ENCODE measurements at regions not wholly inside any gene's neighbourhood (a gene's known extent, or its start where the extent isn't known, plus 50 kb on each side); places are given as distances from the start of the nearest gene placed in this dataset.

- no peak for DNase-seq (ENCODE audit: low read depth in 3 of 3)
Measured at GRCh38 chr1:63198871-63199394, 123.4 kb upstream of the FOXD3 start.

GRCh38 chr1:63199706-63200335, 122.5 kb upstream of the FOXD3 start:
- no peak for DNase-seq (ENCODE audit: low read depth in 3 of 3)

GRCh38 chr1:63200676-63201075, 121.7 kb upstream of the FOXD3 start:
- DNase-seq (ENCODE audit: low read depth in 3 of 3) = no peak

DNA sequence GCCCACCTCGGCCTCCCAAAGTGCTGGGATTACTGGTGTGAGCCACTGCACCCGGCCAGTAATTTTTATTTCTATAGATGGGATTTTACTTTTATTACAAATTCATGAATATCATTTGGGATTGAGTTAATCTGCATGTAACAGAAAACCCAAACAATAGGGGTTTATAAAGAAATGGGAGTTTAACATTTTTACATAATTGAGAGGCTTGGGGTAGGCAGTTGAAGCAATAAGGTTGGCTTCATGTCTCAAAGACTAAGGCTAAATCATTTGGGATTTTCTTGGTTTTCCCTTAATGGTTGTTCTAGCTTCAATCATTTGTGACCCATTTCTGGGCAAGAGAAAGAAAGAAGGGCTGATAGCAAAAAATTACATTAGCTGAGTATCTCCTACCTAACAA, 118.7 kb upstream of the FOXD3 start:
- no peak for DNase-seq (ENCODE audit: low read depth in 3 of 3)

GRCh38 chr1:63205776-63206175, 116.6 kb upstream of the FOXD3 start:
- DNase-seq (ENCODE audit: low read depth in 3 of 3) = no peak

DNA sequence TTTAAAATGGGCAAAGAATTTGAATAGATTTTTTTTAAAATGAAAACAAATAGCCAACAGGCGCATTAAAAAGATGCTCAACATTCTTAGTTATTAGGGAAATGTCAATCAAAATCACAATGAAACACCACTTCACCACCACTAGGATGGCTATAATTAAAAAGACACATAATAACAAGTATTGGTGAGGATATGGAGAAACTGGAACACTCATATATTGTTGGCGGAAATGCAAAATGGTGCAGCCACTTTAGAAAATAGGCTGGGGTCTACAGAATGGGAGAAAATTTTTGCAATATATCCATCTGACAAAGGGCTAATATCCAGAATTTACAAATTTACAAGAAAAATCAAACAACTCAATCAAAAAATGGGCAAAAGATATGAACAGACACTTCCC, 107.8 kb upstream of the FOXD3 start:
- no peak for DNase-seq (ENCODE audit: low read depth in 3 of 3)

DNA sequence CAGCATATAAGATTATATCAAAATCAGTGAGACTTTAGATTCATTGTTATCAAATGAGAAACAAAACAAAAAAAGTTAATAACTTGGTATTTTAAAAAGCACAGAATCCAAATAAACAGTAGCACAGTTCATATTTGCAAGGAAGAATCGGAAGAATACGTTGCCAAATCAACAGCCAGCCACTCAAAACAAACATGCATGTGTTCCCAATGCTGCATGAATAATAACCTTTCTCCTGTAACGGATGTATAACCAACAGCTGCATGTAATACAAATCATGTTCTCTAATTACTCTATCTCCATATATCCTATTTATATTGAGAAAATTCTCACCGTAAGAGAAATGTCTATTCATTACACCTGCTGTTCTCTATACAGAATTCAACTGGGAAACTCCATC, 98.9 kb upstream of the FOXD3 start:
- DNase-seq (ENCODE audit: low read depth in 3 of 3) = no peak

DNA sequence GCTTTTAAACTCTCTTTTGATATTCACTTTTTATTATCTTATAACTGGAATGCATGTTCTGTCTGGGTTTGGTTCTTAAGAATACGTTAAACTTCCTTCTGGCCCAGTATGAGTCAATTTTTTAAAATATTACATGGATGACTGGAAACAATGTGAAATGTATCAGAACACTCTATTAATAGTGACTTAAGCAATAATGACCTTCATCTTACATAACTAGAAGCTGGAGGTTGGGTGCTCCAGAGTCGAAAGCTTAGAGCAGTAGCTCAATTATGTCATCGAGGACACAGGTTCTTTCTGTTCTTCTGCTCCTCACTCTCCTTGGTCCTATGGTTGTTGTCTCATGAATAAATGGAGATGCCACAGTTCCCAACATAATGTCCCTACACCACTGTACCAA, 91.6 kb upstream of the FOXD3 start:
- DNase-seq (ENCODE audit: low read depth in 3 of 3) = no peak

DNA sequence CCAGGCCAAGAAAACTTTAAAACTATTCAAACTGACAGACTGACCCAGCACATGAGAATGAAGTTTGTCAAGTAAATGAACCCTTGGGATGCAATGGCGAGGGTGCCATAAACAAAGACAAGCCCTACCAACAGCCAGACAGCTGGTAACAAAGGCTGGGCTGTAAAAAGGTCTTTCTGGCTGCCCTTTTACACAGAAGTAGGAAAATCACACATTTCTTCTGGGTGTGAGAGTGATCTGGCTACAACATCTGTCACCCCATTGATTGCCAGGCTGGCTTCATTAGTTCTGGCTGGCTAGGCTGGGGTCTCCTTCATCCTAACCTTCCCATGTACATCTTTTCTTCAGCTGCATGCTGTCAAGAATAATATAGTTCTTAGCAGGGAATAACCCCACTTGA, 83.6 kb upstream of the FOXD3 start:
- no peak for DNase-seq (ENCODE audit: low read depth in 3 of 3)

GRCh38 chr1:63245186-63245585, 77.2 kb upstream of the FOXD3 start:
- no peak for DNase-seq (ENCODE audit: low read depth in 3 of 3)

GRCh38 chr1:63248216-63248615, 74.2 kb upstream of the FOXD3 start:
- no peak for DNase-seq (ENCODE audit: low read depth in 3 of 3)

DNA sequence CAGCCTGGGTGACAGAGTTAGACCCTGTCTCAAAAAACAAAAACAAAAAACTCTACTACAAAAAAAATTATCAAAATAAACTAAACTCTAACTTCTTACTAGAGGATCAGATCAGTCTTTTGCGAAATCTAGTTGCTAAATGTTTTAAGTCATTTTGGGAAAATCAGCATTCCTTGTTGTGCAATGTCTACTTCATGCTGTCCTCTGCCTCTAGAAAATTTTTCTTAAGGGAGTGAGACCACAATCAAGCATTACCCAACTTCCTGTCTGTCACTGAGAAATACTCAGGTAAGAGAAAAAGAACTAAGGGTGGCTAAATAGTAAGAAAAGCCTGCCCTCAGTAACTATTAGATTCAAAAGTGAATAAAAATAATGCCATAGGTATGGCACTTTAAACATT, 67.2 kb upstream of the FOXD3 start:
- DNase-seq (ENCODE audit: low read depth in 3 of 3) = no peak

DNA sequence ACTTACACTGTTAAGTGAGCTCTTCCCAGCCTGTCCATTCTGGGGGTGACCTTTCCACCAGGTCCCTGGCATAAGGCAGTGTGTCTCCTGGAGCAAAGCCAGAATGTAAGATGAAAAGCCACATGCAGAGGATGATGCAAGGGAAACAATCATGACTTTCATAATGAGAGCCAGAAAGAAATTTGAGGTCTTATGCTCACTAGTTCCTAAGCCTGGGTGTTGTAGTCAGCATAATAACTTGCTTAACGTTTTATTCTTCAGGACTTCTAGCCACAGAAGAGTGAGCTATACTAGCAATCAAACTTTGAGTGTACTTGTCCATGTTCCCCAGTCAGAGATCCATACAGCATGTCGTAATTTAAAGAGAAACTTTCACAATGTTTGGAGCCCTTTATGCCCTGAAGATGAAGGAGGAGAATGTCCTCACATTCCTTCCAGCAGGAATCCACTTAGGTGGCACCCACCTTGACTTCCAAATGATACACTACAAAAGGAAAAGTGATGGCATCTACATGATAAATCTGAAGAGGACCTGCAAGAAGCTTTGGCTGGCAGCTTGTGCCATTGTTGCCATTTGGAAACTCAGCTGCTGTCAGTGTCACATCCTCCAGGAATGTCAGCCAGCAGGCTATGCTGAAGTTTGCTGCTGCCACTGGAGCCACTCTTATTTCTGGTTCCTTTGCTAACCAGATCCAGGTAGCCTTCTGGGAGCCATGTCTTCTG, 60.5 kb upstream of the FOXD3 start:
- DNase-seq (ENCODE audit: low read depth in 3 of 3) = no peak

GRCh38 chr1:63262459-63262770, 60.0 kb upstream of the FOXD3 start:
- no peak for DNase-seq (ENCODE audit: low read depth in 3 of 3)

- no peak for DNase-seq (ENCODE audit: low read depth in 3 of 3)
Measured at GRCh38 chr1:63264161-63264560, 58.2 kb upstream of the FOXD3 start.

DNA sequence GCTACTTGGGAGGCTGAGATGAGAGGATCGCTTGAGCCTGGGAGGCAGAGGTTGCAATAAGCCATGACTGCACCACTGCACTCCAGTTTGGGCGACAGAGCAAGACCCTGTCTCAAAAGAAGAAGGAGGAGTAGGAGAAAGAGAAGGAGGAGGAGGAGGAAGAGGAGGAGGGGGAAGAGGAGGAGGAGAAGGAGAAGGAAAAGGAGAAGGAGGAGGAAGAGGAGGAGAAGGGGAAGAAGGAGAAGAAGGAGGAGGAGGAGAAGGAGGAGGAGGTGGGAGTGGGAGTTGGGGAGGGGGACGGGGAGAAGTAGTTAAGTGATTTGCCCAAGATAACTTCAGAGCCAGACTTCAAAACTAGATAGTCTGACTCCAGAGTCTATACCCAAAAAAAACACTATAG, 55.5 kb upstream of the FOXD3 start:
- no peak for DNase-seq (ENCODE audit: low read depth in 3 of 3)

DNA sequence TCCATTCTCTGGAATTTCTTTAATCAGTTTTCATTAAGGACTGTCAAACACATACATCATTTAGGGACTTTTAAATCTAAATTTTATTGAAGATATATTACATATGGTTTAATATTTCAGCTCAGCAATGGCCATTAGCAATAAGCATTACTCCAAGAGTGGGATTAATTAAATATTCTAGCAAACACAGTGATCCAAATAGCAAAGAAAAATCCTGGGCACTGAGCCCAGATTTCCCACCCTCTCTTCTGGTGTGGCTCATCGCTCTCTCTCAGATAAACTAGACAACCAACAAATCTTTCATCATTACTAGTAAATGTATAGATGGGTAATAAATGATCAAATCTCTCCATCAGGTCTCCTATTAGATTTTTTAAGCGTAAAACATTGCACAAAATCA, 53.5 kb upstream of the FOXD3 start:
- DNase-seq (ENCODE audit: low read depth in 3 of 3) = no peak

DNA sequence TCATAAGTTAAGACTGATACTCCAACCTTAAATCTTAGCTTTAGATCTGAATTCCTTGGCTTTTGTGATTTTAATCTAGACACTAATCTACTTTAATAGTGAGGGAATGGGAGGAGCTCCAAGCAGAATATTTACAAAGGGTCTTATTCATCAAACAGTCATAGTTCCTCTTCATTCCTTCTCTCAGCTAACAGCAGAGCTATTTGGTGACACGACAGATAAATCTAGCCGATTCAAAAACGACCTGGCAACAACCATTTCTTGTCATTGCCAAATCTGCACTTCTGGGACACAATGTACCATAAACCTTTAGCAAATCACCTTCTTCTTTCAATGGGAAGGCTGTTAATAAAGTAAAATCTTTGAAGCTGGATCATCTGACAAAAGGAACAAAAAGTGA, 52.8 kb upstream of the FOXD3 start:
- DNase-seq (ENCODE audit: low read depth in 3 of 3) = no peak

Data from stimulated activated CD4-positive, alpha-beta T cell treated with anti-CD3 and anti-CD28 coated beads, TNF-alpha, amount 100 ng/mL, for 24 hours (primary cell).